A673 (cell line): ENCODE measurements at regions not wholly inside any gene's neighbourhood (a gene's known extent, or its start where the extent isn't known, plus 50 kb on each side); places are given as distances from the start of the nearest gene placed in this dataset.

Experiments used
- BruUV-seq: library from RNA; stranded (reverse); fragments of 400-500 nt; replicated peaks from 2 replicates; lab custom pipeline; 2021; lab: Mats Ljungman, UMichigan
- CTCF ChIA-PET: fragments of 300-600 bp; sonication (Branson Sonifier 250); formaldehyde crosslinking; loops from one replicate; lab custom pipeline; 2022; ENCODE audit warnings: antibody characterized with exemption; lab: Charles Lee
- POLR2A ChIA-PET: fragments of 300-600 bp; sonication (Branson Sonifier 250); formaldehyde crosslinking; loops from one replicate; lab custom pipeline; 2022; ENCODE audit warnings: antibody characterized with exemption; ENCODE audit not compliant: low non-redundant PET; lab: Charles Lee
- DNase-seq: peaks from one replicate; pipeline ENCODE4 v3.0.0-alpha.2; 2015; ENCODE audit warnings: low spot score
- H3K27ac ChIP-seq: fragments of 200-600 bp; sonication (generic); 2 replicates; pipeline ENCODE4 v1.5.1; 2016; ENCODE audit warnings: mixed run types, low read depth, mild to moderate bottlenecking, mixed read lengths, antibody characterized with exemption, low read length; ENCODE audit not compliant: poor library complexity, severe bottlenecking
- H3K27me3 ChIP-seq: fragments of 200-600 bp; sonication (generic); replicated peaks from 2 replicates; pipeline ENCODE4 v1.6.1; 2017; ENCODE audit warnings: mixed run types, low read depth, mild to moderate bottlenecking, mixed read lengths, antibody characterized with exemption, low read length; ENCODE audit not compliant: insufficient read depth, poor library complexity
- H3K36me3 ChIP-seq: fragments of 200-600 bp; sonication (generic); 2 replicates; pipeline ENCODE4 v1.6.1; 2016; ENCODE audit warnings: mixed run types, mild to moderate bottlenecking, mixed read lengths, antibody characterized with exemption, low read length; ENCODE audit not compliant: insufficient read depth, poor library complexity, severe bottlenecking
- H3K4me1 ChIP-seq: fragments of 200-600 bp; sonication (generic); 2 replicates; pipeline ENCODE4 v1.6.1; 2017; ENCODE audit warnings: mixed run types, mild to moderate bottlenecking, mixed read lengths, antibody characterized with exemption, low read length; ENCODE audit not compliant: insufficient read depth, poor library complexity, severe bottlenecking
- H3K4me3 ChIP-seq: fragments of 200-600 bp; sonication (generic); 2 replicates; pipeline ENCODE4 v1.5.1; 2016; ENCODE audit warnings: low read depth, mixed run types, mild to moderate bottlenecking, mixed read lengths, low read length; ENCODE audit not compliant: poor library complexity, severe bottlenecking
- H3K9me3 ChIP-seq: fragments of 200-600 bp; sonication (generic); 2 replicates; pipeline ENCODE4 v1.6.1; 2016; ENCODE audit warnings: mixed run types, low read depth, mild to moderate bottlenecking, mixed read lengths, antibody characterized with exemption, low read length; ENCODE audit not compliant: poor library complexity, severe bottlenecking
- EZH2 ChIP-seq: fragments of 200-600 bp; sonication (generic); IDR thresholded peaks from 2 replicates; pipeline ENCODE4 v1.6.1; 2017; ENCODE audit warnings: borderline replicate concordance, low read depth, mild to moderate bottlenecking, mixed read lengths, antibody characterized with exemption, low read length; ENCODE audit not compliant: poor library complexity, severe bottlenecking
- intact Hi-C: fragments of 100-400 bp; cut with micrococcal nuclease; formaldehyde crosslinking; loops from one replicate; pipeline ENCODE4 v1.10.0; 2022; ENCODE audit not compliant: unreplicated experiment
- TF ChIP-seq, protein P1 (sequence below): fragments of 300-800, 200-600 bp; sonication (generic); conservative IDR thresholded peaks from 2 replicates; pipeline ENCODE4 v1.5.1; 2017; ENCODE audit warnings: low read depth, mild to moderate bottlenecking, antibody characterized with exemption, low read length, moderate library complexity, mixed read lengths

DNA sequence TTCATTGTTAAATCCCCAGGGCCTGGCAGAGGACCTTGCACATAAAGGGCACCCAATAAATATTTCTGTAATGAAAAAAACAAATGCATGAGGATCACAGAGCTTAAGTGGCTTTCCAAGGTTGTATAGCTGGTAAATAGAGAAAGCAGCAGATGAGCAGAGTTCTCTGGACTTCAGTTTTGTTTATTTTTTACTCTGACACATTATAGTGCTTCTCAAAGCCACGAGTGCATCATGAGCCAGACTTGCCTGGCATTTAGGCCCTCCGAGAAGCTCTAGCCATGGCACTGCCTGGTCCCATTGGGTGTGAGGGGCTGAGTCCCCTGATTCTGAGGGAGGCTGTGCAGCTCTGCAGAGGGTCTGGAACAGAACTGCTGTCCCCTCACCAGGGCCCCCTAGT is 87.2 kb upstream of the ZNF32 start:
- TF ChIP-seq EZH2 = no peak
- TF ChIP-seq, protein P1, sequence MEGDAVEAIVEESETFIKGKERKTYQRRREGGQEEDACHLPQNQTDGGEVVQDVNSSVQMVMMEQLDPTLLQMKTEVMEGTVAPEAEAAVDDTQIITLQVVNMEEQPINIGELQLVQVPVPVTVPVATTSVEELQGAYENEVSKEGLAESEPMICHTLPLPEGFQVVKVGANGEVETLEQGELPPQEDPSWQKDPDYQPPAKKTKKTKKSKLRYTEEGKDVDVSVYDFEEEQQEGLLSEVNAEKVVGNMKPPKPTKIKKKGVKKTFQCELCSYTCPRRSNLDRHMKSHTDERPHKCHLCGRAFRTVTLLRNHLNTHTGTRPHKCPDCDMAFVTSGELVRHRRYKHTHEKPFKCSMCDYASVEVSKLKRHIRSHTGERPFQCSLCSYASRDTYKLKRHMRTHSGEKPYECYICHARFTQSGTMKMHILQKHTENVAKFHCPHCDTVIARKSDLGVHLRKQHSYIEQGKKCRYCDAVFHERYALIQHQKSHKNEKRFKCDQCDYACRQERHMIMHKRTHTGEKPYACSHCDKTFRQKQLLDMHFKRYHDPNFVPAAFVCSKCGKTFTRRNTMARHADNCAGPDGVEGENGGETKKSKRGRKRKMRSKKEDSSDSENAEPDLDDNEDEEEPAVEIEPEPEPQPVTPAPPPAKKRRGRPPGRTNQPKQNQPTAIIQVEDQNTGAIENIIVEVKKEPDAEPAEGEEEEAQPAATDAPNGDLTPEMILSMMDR = no peak
- Histone ChIP-seq H3K9me3 (no peaks in the 10 kb centered on the region), H3K36me3 (no peaks in the 10 kb centered on the region), H3K4me1 (no peaks in the 10 kb centered on the region), H3K4me3 (no peak overlapping the region), H3K27me3 (peaks cover 3% of the 10 kb centered on the region), H3K27ac (no peak overlapping the region)
- intact Hi-C loops = no loop called here
- ChIA-PET POLR2A (no interaction called here), CTCF (no interaction called here)
- BruUV-seq = no TSS peak
- DNase-seq = no peak

DNA sequence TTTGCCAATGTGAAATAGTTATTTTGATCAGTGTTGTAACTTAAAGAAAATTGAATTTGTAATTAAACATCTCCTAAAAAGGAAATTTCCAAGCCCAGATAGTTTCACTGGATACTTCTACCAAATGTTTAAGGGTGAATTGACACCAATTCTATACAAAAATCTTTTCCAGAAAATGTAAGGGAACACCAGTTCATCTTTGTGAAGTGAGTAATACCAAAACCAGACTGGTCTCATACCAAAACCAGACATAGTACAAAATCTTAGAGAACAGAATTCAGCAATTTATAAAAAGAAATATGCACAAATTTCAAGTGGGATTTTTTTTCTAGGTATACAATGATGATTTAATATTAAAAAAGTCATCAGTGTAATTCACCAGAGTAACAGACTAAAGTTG is 86.0 kb upstream of the ZNF32 start:
- no peaks in the 10 kb centered on the region for H3K36me3 ChIP-seq

DNA sequence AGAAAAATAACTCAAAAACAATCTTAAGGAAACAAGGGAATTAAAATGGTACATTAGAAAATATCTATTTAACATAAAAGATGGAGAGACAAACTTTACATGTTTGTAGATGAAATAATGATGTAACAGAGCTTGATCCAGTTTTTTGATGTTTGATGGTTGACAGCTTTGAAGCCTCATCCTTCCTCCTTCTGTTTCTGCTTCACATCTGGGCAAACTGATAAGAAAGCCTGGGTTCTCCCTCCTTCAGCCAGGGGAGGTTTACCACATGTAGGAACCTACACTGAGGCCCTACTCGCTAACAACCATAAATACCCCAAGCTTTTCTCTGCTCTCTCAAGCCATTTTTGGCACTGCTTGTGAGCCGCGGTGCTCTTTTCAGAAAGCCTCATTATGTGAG is 82.8 kb upstream of the ZNF32 start:
- TF ChIP-seq, protein P1 = no peak
- TF ChIP-seq EZH2 = no peak
- BruUV-seq = no TSS peak
- Histone ChIP-seq H3K9me3 (no peaks in the 10 kb centered on the region), H3K4me3 (no peak overlapping the region), H3K36me3 (no peaks in the 10 kb centered on the region), H3K4me1 (no peaks in the 10 kb centered on the region), H3K27ac (no peak overlapping the region), H3K27me3 (peaks cover 3% of the 10 kb centered on the region)
- intact Hi-C loops = no loop called here
- ChIA-PET POLR2A (no interaction called here), CTCF (no interaction called here)
- no peak for DNase-seq

More for the DNA sequence above, 86.0 kb upstream of the ZNF32 start:
- POLR2A ChIA-PET = no interaction called here
- TF ChIP-seq EZH2 = no peak
- TF ChIP-seq, protein P1 = no peak
- intact Hi-C loops = no loop called here
- no peak overlapping the region for H3K27ac ChIP-seq
- CTCF ChIA-PET = no interaction called here
- peaks cover 3% of the 10 kb centered on the region for H3K27me3 ChIP-seq
- H3K9me3 ChIP-seq = no peaks in the 10 kb centered on the region
- H3K4me1 ChIP-seq = no peaks in the 10 kb centered on the region
- DNase-seq = no peak
- no peak overlapping the region for H3K4me3 ChIP-seq
- no TSS peak for BruUV-seq
